SK-N-SH treated with all-trans-retinoic acid at 6 μM for 48 hours (cell line): ENCODE measurements at regions not wholly inside any gene's neighbourhood (a gene's known extent, or its start where the extent isn't known, plus 50 kb on each side); places are given as distances from the start of the nearest gene placed in this dataset.

ENCODE experiments used
- ATAC-seq: fragments of 200-7000 bp; cut with Tn5 transposase; 3 replicates; pipeline ENCODE4 v1.9.1; 2020; ENCODE audit warnings: mild to moderate bottlenecking, moderate library complexity
- ARNTL ChIP-seq: fragments of 450-650 bp; formaldehyde crosslinking; IDR thresholded peaks from 2 replicates; pipeline ENCODE4 v1.5.0; 2020; ENCODE audit warnings: low read depth, mild to moderate bottlenecking, moderate library complexity, borderline replicate concordance
- BACH2 ChIP-seq: fragments of 250-450 bp; sonication (Bioruptor Pico); IDR thresholded peaks from 2 replicates; pipeline ENCODE4 v1.9.0; 2021; ENCODE audit warnings: mild to moderate bottlenecking, borderline replicate concordance
- CSDC2 ChIP-seq: fragments of 250-450 bp; sonication (Bioruptor Pico); IDR thresholded peaks from 2 replicates; pipeline ENCODE4 v1.5.0; 2020; ENCODE audit warnings: mild to moderate bottlenecking, moderate library complexity
- ESRRG ChIP-seq: fragments of 250-450 bp; sonication (Bioruptor Pico); IDR thresholded peaks from 2 replicates; pipeline ENCODE4 v1.6.1; 2021; ENCODE audit warnings: mild to moderate bottlenecking
- GLIS3 ChIP-seq: fragments of 250-450 bp; sonication (Bioruptor Pico); IDR thresholded peaks from 2 replicates; pipeline ENCODE4 v1.5.0; 2020; ENCODE audit warnings: mild to moderate bottlenecking, moderate library complexity
- ISL1 ChIP-seq: fragments of 250-450 bp; sonication (Bioruptor Pico); IDR thresholded peaks from 2 replicates; pipeline ENCODE4 v2.1.2; 2022; ENCODE audit warnings: mild to moderate bottlenecking, moderate library complexity
- OSR1 ChIP-seq: fragments of 250-450 bp; sonication (Bioruptor Pico); IDR thresholded peaks from 2 replicates; pipeline ENCODE4 v1.8.0; 2022; ENCODE audit warnings: moderate library complexity, mild to moderate bottlenecking, inconsistent platforms
- PPARA ChIP-seq: fragments of 250-450 bp; sonication (Bioruptor Pico); IDR thresholded peaks from 2 replicates; pipeline ENCODE4 v1.5.0; 2020; ENCODE audit warnings: mild to moderate bottlenecking, borderline replicate concordance
- RARB ChIP-seq: fragments of 250-450 bp; sonication (Bioruptor Pico); IDR thresholded peaks from 2 replicates; pipeline ENCODE4 v1.8.0; 2021; ENCODE audit warnings: mild to moderate bottlenecking, moderate library complexity
- TCF4 ChIP-seq: fragments of 250-450 bp; sonication (Bioruptor Pico); IDR thresholded peaks from 2 replicates; pipeline ENCODE4 v1.8.0; 2021; ENCODE audit warnings: mild to moderate bottlenecking, moderate library complexity, borderline replicate concordance
- TOX ChIP-seq: fragments of 250-450 bp; sonication (Bioruptor Pico); IDR thresholded peaks from 2 replicates; pipeline ENCODE4 v1.8.0; 2021; ENCODE audit warnings: mild to moderate bottlenecking, moderate library complexity, borderline replicate concordance
- ZC3H10 ChIP-seq: fragments of 250-450 bp; sonication (Bioruptor Pico); IDR thresholded peaks from 2 replicates; pipeline ENCODE4 v1.5.1; 2021; ENCODE audit warnings: mild to moderate bottlenecking, moderate library complexity
- ZFP3 ChIP-seq: fragments of 250-450 bp; sonication (Bioruptor Pico); IDR thresholded peaks from 2 replicates; pipeline ENCODE4 v1.5.0; 2020; ENCODE audit warnings: mild to moderate bottlenecking, moderate library complexity
- ZFP30 ChIP-seq: fragments of 450-650 bp; formaldehyde crosslinking; IDR thresholded peaks from 2 replicates; pipeline ENCODE4 v1.5.0; 2022; ENCODE audit warnings: mild to moderate bottlenecking, moderate library complexity
- ZNF565 ChIP-seq: fragments of 450-650 bp; formaldehyde crosslinking; conservative IDR thresholded peaks from 2 replicates; pipeline ENCODE4 v1.5.0; 2020; ENCODE audit warnings: low read depth, mild to moderate bottlenecking, moderate library complexity
- ZNF70 ChIP-seq: fragments of 450-650 bp; formaldehyde crosslinking; IDR thresholded peaks from 2 replicates; pipeline ENCODE4 v1.5.0; 2020; ENCODE audit warnings: mild to moderate bottlenecking, moderate library complexity
- ZNF8 ChIP-seq: fragments of 450-650 bp; formaldehyde crosslinking; IDR thresholded peaks from 2 replicates; pipeline ENCODE4 v1.5.0; 2020; ENCODE audit warnings: mild to moderate bottlenecking, moderate library complexity
- TF ChIP-seq, protein P1 (sequence below): fragments of 250-450 bp; sonication (Bioruptor Pico); IDR thresholded peaks from 2 replicates; pipeline ENCODE4 v1.5.1; 2021; ENCODE audit warnings: mild to moderate bottlenecking, moderate library complexity
- TF ChIP-seq, protein P2 (sequence below): fragments of 250-450 bp; sonication (Bioruptor Pico); IDR thresholded peaks from 2 replicates; pipeline ENCODE4 v1.8.0; 2020; ENCODE audit warnings: mild to moderate bottlenecking, moderate library complexity, borderline replicate concordance
- TF ChIP-seq, protein P3 (sequence below): fragments of 250-450 bp; sonication (Bioruptor Pico); IDR thresholded peaks from 2 replicates; pipeline ENCODE4 v1.5.0; 2020; ENCODE audit warnings: mild to moderate bottlenecking, moderate library complexity
- TF ChIP-seq, protein P4 (sequence below): fragments of 250-450 bp; sonication (Bioruptor Pico); IDR thresholded peaks from 2 replicates; pipeline ENCODE4 v1.8.0; 2021; ENCODE audit warnings: low read depth, mild to moderate bottlenecking, moderate library complexity, borderline replicate concordance

DNA sequence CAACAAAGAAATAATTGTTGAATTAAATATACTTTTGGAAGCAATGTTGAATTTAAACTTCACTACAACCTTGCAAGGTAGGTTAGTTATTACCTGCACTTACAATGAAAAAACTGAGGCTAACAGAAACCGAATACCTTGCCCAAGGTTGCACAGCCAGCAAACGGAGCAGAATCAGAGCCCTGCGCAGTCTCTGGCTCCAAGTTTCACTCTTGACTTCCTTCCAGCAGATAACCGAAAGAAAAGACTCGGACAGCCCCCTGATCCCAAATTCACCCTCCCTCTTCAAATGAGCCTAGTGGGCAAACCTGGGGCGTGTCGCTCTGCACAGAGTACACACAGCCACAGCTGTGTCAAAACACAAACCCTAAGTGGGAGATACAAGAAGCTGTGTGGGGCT is 72.1 kb upstream of the FOXQ1 start (continued):
- TF ChIP-seq, protein P1, sequence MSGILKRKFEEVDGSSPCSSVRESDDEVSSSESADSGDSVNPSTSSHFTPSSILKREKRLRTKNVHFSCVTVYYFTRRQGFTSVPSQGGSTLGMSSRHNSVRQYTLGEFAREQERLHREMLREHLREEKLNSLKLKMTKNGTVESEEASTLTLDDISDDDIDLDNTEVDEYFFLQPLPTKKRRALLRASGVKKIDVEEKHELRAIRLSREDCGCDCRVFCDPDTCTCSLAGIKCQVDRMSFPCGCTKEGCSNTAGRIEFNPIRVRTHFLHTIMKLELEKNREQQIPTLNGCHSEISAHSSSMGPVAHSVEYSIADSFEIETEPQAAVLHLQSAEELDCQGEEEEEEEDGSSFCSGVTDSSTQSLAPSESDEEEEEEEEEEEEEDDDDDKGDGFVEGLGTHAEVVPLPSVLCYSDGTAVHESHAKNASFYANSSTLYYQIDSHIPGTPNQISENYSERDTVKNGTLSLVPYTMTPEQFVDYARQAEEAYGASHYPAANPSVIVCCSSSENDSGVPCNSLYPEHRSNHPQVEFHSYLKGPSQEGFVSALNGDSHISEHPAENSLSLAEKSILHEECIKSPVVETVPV, result no peak
- TF ChIP-seq GLIS3, result no peak
- no peak for TF ChIP-seq RARB (CRISPR knock-in tag)
- no peak for TF ChIP-seq ZNF70 (CRISPR knock-in tag)
- TF ChIP-seq TOX (CRISPR knock-in tag), result no peak
- no peak for TF ChIP-seq ZFP3
- TF ChIP-seq ZNF565, result no peak
- TF ChIP-seq ZC3H10 (CRISPR knock-in tag), result no peak
- TF ChIP-seq ZNF8 (CRISPR knock-in tag), result no peak
- no peak for TF ChIP-seq BACH2 (CRISPR knock-in tag)
- TF ChIP-seq OSR1 (CRISPR knock-in tag), result no peak
- TF ChIP-seq TCF4 (CRISPR knock-in tag), result no peak
- TF ChIP-seq ARNTL (CRISPR knock-in tag), result no peak

DNA sequence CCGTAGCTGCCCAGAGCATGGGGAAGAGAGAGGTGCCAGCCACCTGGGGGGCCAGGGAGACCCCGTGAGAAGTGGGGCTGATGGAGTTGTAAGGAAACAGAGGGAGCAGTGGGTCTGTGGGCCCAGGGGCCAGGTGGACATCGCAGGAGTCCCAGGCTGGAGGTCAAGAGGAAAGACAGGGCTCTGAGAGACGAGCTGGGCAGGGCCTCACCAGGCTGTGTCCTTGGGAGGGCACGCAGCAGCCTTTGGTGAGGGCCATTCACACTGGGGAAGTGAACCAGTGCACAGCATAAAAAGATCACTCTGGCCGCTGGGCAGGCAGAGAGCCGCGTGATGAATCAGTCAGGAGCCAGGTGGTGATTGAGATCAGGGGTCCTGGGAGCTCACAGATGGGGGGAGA is 73.9 kb upstream of the FOXQ1 start:
- TF ChIP-seq ZC3H10 (CRISPR knock-in tag), result no peak
- TF ChIP-seq, all 23 proteins: peak for 0
- ATAC-seq, result no peak

DNA sequence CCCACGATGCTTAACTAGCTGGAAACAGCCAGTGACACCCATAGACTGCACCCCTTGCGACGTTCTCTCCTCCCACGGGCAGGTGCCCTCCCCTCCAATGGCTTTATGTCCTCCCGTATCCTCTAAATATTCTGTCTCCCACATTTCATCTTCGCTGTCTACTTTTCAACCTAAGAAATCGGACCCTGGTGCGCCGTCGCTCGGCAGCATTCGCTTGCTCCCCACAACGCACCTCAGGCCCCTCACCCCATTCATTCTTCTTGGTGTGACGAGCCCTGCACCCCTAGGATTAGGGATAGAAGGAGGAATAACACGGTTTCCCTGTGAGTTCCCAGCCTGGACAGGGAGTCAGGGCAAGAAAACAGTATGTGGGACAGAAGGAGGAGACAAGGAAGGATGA is 74.3 kb upstream of the FOXQ1 start:
- ATAC-seq, result no peak
- TF ChIP-seq OSR1 (CRISPR knock-in tag) (no peak), PPARA (CRISPR knock-in tag) (no peak), ARNTL (CRISPR knock-in tag) (no peak), ZNF8 (CRISPR knock-in tag) (no peak), ZFP3 (no peak), ZNF565 (no peak), CSDC2 (CRISPR knock-in tag) (no peak), ESRRG (CRISPR knock-in tag) (no peak), TCF4 (CRISPR knock-in tag) (no peak), ZFP30 (no peak), GLIS3 (no peak), ZNF70 (CRISPR knock-in tag) (no peak), ZC3H10 (CRISPR knock-in tag) (no peak), ISL1 (CRISPR knock-in tag) (no peak), TOX (CRISPR knock-in tag) (no peak), BACH2 (CRISPR knock-in tag) (no peak)
- TF ChIP-seq, protein P1, result no peak
- TF ChIP-seq, protein P2, sequence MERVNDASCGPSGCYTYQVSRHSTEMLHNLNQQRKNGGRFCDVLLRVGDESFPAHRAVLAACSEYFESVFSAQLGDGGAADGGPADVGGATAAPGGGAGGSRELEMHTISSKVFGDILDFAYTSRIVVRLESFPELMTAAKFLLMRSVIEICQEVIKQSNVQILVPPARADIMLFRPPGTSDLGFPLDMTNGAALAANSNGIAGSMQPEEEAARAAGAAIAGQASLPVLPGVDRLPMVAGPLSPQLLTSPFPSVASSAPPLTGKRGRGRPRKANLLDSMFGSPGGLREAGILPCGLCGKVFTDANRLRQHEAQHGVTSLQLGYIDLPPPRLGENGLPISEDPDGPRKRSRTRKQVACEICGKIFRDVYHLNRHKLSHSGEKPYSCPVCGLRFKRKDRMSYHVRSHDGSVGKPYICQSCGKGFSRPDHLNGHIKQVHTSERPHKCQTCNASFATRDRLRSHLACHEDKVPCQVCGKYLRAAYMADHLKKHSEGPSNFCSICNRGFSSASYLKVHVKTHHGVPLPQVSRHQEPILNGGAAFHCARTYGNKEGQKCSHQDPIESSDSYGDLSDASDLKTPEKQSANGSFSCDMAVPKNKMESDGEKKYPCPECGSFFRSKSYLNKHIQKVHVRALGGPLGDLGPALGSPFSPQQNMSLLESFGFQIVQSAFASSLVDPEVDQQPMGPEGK (CRISPR knock-in tag), result no peak
- TF ChIP-seq, protein P3, sequence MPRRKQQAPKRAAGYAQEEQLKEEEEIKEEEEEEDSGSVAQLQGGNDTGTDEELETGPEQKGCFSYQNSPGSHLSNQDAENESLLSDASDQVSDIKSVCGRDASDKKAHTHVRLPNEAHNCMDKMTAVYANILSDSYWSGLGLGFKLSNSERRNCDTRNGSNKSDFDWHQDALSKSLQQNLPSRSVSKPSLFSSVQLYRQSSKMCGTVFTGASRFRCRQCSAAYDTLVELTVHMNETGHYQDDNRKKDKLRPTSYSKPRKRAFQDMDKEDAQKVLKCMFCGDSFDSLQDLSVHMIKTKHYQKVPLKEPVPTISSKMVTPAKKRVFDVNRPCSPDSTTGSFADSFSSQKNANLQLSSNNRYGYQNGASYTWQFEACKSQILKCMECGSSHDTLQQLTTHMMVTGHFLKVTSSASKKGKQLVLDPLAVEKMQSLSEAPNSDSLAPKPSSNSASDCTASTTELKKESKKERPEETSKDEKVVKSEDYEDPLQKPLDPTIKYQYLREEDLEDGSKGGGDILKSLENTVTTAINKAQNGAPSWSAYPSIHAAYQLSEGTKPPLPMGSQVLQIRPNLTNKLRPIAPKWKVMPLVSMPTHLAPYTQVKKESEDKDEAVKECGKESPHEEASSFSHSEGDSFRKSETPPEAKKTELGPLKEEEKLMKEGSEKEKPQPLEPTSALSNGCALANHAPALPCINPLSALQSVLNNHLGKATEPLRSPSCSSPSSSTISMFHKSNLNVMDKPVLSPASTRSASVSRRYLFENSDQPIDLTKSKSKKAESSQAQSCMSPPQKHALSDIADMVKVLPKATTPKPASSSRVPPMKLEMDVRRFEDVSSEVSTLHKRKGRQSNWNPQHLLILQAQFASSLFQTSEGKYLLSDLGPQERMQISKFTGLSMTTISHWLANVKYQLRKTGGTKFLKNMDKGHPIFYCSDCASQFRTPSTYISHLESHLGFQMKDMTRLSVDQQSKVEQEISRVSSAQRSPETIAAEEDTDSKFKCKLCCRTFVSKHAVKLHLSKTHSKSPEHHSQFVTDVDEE (CRISPR knock-in tag), result no peak
- TF ChIP-seq, protein P4, sequence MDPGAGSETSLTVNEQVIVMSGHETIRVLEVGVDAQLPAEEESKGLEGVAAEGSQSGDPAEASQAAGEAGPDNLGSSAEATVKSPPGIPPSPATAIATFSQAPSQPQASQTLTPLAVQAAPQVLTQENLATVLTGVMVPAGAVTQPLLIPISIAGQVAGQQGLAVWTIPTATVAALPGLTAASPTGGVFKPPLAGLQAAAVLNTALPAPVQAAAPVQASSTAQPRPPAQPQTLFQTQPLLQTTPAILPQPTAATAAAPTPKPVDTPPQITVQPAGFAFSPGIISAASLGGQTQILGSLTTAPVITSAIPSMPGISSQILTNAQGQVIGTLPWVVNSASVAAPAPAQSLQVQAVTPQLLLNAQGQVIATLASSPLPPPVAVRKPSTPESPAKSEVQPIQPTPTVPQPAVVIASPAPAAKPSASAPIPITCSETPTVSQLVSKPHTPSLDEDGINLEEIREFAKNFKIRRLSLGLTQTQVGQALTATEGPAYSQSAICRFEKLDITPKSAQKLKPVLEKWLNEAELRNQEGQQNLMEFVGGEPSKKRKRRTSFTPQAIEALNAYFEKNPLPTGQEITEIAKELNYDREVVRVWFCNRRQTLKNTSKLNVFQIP (CRISPR knock-in tag), result no peak
- TF ChIP-seq, all 23 proteins: peak for 0
